ENCODE measurements at regions not wholly inside any gene's neighbourhood (a gene's known extent, or its start where the extent isn't known, plus 50 kb on each side); places are given as distances from the start of the nearest gene placed in this dataset.
A peak's percentile ranks its signal among the peaks of the same experiment; 100 is the strongest.

- TF ChIP-seq POLR2A (IDR thresholded peaks at IDR 0.05) = no peak
- no peak for TF ChIP-seq CTCF (IDR thresholded peaks at IDR 0.05)
- H3K27me3 ChIP-seq = no peaks in the 10 kb centered on the region
- peak overlapping the region; percentile 82 to 88 for H3K4me3 ChIP-seq
- no peaks in the 10 kb centered on the region for H3K4me1 ChIP-seq
- DNase-seq = peak in 1 of 2 donors; percentile 31
- H3K9me3 ChIP-seq = no peaks in the 10 kb centered on the region
- H3K36me3 ChIP-seq = no peaks in the 10 kb centered on the region
- peak overlapping the region; percentile 84 to 87 for H3K27ac ChIP-seq
- intact Hi-C loops (cut with DNase I; ENCODE audit: low total_unique reads) = loop anchor here (10.0 kb wide), 1 partner anchor 576 kb away; no protein-coding TSS in a partner anchor
Measured at GRCh38 chr6:27178407-27178730, 69.1 kb upstream of the PRSS16 start.

GRCh38 chr6:27178860-27179259 is 68.6 kb upstream of the PRSS16 start:
- TF ChIP-seq CTCF (IDR thresholded peaks at IDR 0.05) = no peak
- TF ChIP-seq POLR2A (IDR thresholded peaks at IDR 0.05) = no peak
- Histone ChIP-seq H3K4me1 (no peaks in the 10 kb centered on the region), H3K27ac (no peak overlapping the region), H3K4me3 (no peak overlapping the region), H3K36me3 (no peaks in the 10 kb centered on the region), H3K9me3 (no peaks in the 10 kb centered on the region), H3K27me3 (no peaks in the 10 kb centered on the region)
- no peak for DNase-seq
- intact Hi-C loops (cut with DNase I; ENCODE audit: low total_unique reads) = loop anchor here (10.0 kb wide), 1 partner anchor 576 kb away; no protein-coding TSS in a partner anchor

GRCh38 chr6:27183060-27183832 is 64.3 kb upstream of the PRSS16 start:
- intact Hi-C loops (cut with DNase I; ENCODE audit: low total_unique reads) = no loop called here
- H3K4me1 ChIP-seq = no peaks in the 10 kb centered on the region

GRCh38 chr6:27187231-27188060 is 60.1 kb upstream of the PRSS16 start:
- DNase-seq = no peak
- Histone ChIP-seq H3K9me3 (no peaks in the 10 kb centered on the region), H3K27ac (peak overlapping the region; percentile 77 to 88), H3K4me1 (no peaks in the 10 kb centered on the region), H3K4me3 (peak overlapping the region; percentile 47 to 61), H3K27me3 (no peaks in the 10 kb centered on the region), H3K36me3 (no peaks in the 10 kb centered on the region)
- TF ChIP-seq CTCF (IDR thresholded peaks at IDR 0.05) = no peak
- no peak for TF ChIP-seq POLR2A (IDR thresholded peaks at IDR 0.05)
- intact Hi-C loops (cut with DNase I; ENCODE audit: low total_unique reads) = no loop called here

More at GRCh38 chr6:27183060-27183832, 64.3 kb upstream of the PRSS16 start:
- no peaks in the 10 kb centered on the region for H3K27me3 ChIP-seq
- H3K9me3 ChIP-seq = no peaks in the 10 kb centered on the region
- no peak overlapping the region for H3K4me3 ChIP-seq
- H3K27ac ChIP-seq = no peak overlapping the region
- no peaks in the 10 kb centered on the region for H3K36me3 ChIP-seq
- DNase-seq = no peak
- no peak for TF ChIP-seq CTCF (IDR thresholded peaks at IDR 0.05)
- no peak for TF ChIP-seq POLR2A (IDR thresholded peaks at IDR 0.05)

Measured in uterus (tissue), 3 donors.